HUES48 (cell line): ENCODE measurements at regions not wholly inside any gene's neighbourhood (a gene's known extent, or its start where the extent isn't known, plus 50 kb on each side); places are given as distances from the start of the nearest gene placed in this dataset.
"Not testable (repeated sequence)": the region's sequence is repeated elsewhere in the genome, so short reads cannot be mapped to it uniquely, and the experiment has no call there.

Experiments used
- H3K27ac ChIP-seq: one replicate; pipeline ENCODE4 v1.7.0; 2013; ENCODE audit warnings: low read depth, low read length, inconsistent platforms
- H3K27me3 ChIP-seq: 2 replicates; pipeline ENCODE4 v1.6.1; 2013; ENCODE audit warnings: mild to moderate bottlenecking, low read length; ENCODE audit not compliant: control insufficient read depth, insufficient read depth
- H3K36me3 ChIP-seq: 2 replicates; pipeline ENCODE4 v1.6.1; 2013; ENCODE audit warnings: low read length; ENCODE audit not compliant: control insufficient read depth, insufficient read depth
- H3K4me1 ChIP-seq: 2 replicates; pipeline ENCODE4 v1.6.1; 2013; ENCODE audit warnings: mild to moderate bottlenecking, low read length; ENCODE audit not compliant: control insufficient read depth, insufficient read depth
- H3K4me3 ChIP-seq: 2 replicates; pipeline ENCODE4 v1.5.1; 2013; ENCODE audit warnings: mild to moderate bottlenecking, low read depth, low read length
- H3K9ac ChIP-seq: 2 replicates; pipeline ENCODE4 v1.6.1; 2013; ENCODE audit warnings: mild to moderate bottlenecking, low read depth, low read length, moderate library complexity
- H3K9me3 ChIP-seq: 2 replicates; pipeline ENCODE4 v1.6.1; 2013; ENCODE audit warnings: low read length; ENCODE audit not compliant: control insufficient read depth, insufficient read depth

DNA sequence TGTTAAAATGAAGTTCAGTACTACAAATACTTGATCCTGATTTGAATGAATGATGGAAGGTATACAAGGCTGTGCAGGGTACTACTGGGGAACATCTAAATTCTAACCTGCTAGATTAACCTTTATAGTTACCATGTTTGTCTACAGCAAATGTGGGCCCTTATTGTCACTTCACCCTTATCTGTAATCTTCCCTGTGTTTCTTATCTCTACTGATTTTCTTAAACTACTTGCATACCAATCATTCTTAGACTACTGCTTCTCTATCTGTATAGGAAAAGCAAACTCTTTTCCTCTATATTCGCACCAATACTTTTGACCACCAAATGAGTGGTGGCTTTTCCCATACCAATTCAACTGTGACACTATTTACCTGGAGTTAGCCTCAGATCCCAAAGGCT is 210.7 kb downstream of the HINT1 start:
- Histone ChIP-seq H3K9me3 (no peaks in the 10 kb centered on the region), H3K27ac (no peak overlapping the region)

DNA sequence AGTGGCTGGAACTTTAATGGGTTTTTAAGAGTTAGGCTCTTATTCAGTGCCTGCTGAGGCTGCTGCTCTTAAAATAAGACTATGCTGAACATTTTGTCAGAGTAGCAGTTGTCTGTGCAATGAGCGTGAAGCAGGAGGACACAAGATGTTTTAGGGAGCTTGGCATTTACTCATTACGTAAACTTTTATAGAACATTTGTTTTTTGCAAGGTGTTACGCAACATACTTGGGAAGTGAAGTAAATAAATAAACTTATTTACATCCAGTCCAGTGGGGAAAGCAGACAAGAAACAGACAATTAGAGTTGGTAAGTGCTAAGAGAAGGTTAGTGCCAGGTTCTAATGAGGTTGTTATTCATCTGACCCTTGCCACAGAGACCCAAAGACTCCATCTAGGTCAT is 226.0 kb downstream of the HINT1 start:
- Histone ChIP-seq H3K4me1 (peaks cover 7% of the 10 kb centered on the region; the same call in 1 of the 2 replicates), H3K9ac (no peak overlapping the region), H3K27me3 (no peaks in the 10 kb centered on the region)

More for the DNA sequence above, 210.7 kb downstream of the HINT1 start:
- no peak overlapping the region for H3K9ac ChIP-seq
- H3K4me3 ChIP-seq: no peak overlapping the region
- no peaks in the 10 kb centered on the region for H3K27me3 ChIP-seq
- H3K4me1 ChIP-seq: 0 out of 2 replicates have a peak, but pooled peaks cover 5% of the 10 kb centered on the region
- no peaks in the 10 kb centered on the region for H3K36me3 ChIP-seq

GRCh38 chr5:130937046-130937445 is 228.0 kb downstream of the HINT1 start:
- Histone ChIP-seq H3K4me1 (peaks cover 7% of the 10 kb centered on the region; the same call in 1 of the 2 replicates), H3K4me3 (no peak overlapping the region), H3K27ac (no peak overlapping the region), H3K9me3 (no peaks in the 10 kb centered on the region), H3K9ac (no peak overlapping the region), H3K27me3 (no peaks in the 10 kb centered on the region), H3K36me3 (no peaks in the 10 kb centered on the region)

More for the DNA sequence above, 226.0 kb downstream of the HINT1 start:
- no peaks in the 10 kb centered on the region for H3K9me3 ChIP-seq
- H3K4me3 ChIP-seq: no peak overlapping the region
- H3K27ac ChIP-seq: no peak overlapping the region
- no peaks in the 10 kb centered on the region for H3K36me3 ChIP-seq

- H3K36me3 ChIP-seq: no peaks in the 10 kb centered on the region
- H3K9me3 ChIP-seq: no peaks in the 10 kb centered on the region
- H3K4me1 ChIP-seq: no peaks in the 10 kb centered on the region
- no peak overlapping the region for H3K4me3 ChIP-seq
- no peak overlapping the region for H3K9ac ChIP-seq
- H3K27ac ChIP-seq: no peak overlapping the region
- H3K27me3 ChIP-seq: no peaks in the 10 kb centered on the region
Observed at GRCh38 chr5:130923543-130924124, 241.4 kb downstream of the HINT1 start.

- H3K36me3 ChIP-seq: no peaks in the 10 kb centered on the region
- no peaks in the 10 kb centered on the region for H3K9me3 ChIP-seq
- H3K4me3 ChIP-seq: no peak overlapping the region
- peaks cover 9% of the 10 kb centered on the region; the same call in 1 of the 2 replicates for H3K4me1 ChIP-seq
- H3K9ac ChIP-seq: no peak overlapping the region
- no peak overlapping the region for H3K27ac ChIP-seq
- H3K27me3 ChIP-seq: no peaks in the 10 kb centered on the region
Observed at GRCh38 chr5:130912088-130912487, 253.0 kb downstream of the HINT1 start.

DNA sequence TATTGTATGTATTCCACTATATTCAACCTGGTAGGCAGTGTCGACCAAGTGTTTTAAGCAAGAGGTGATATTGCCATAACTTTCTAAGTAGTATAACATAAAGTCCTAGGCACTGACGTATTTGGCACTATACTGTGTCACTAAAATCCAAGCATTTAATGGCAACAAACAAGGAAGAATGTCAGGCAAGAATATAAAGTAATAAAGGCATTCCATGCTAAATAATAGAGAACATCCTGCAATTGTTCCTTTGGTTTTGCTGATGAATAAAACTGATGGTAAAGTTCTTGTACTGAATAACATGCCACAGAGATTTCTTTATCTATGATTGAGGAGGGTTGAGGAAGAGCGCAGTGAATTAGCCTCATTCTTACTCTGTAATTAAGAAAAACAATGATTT is 256.9 kb downstream of the HINT1 start:
- H3K27me3 ChIP-seq: no peaks in the 10 kb centered on the region
- H3K27ac ChIP-seq: no peak overlapping the region
- no peak overlapping the region for H3K9ac ChIP-seq
- no peaks in the 10 kb centered on the region for H3K36me3 ChIP-seq
- H3K4me3 ChIP-seq: no peak overlapping the region
- no peaks in the 10 kb centered on the region for H3K9me3 ChIP-seq
- H3K4me1 ChIP-seq: peaks cover 9% of the 10 kb centered on the region; the same call in 1 of the 2 replicates

GRCh38 chr5:130897537-130898195 is 267.4 kb downstream of the HINT1 start:
- H3K4me3 ChIP-seq: peak overlapping the region; percentile 43
- not testable (repeated sequence) for H3K27me3 ChIP-seq, H3K4me1 ChIP-seq, H3K36me3 ChIP-seq, H3K27ac ChIP-seq, H3K9ac ChIP-seq, H3K9me3 ChIP-seq

DNA sequence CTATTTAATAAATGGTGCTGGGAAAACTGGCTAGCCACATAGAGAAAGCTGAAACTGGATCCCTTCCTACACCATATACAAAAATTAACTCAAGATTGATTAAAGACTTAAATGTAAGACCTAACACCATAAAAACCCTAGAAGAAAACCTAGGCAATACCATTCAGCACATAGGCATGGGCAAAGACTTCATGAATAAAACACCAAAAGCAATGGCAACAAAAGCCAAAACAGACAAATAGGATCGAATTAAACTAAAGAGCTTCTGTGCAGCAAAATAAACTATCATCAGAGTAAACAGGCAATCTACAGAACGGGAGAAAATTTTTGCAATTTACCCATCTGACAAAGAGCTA is 267.9 kb downstream of the HINT1 start:
- H3K9ac ChIP-seq, H3K27ac ChIP-seq: not testable (repeated sequence)
- peak overlapping the region; percentile 43; the same call in 1 of the 2 replicates for H3K4me3 ChIP-seq

GRCh38 chr5:130896636-130897035 is 268.4 kb downstream of the HINT1 start:
- H3K4me1 ChIP-seq: no peaks in the 10 kb centered on the region
- H3K9me3 ChIP-seq: no peaks in the 10 kb centered on the region
- H3K9ac ChIP-seq: no peak overlapping the region
- H3K27ac ChIP-seq: no peak overlapping the region
- H3K4me3 ChIP-seq: no peak overlapping the region
- H3K36me3 ChIP-seq: no peaks in the 10 kb centered on the region
- H3K27me3 ChIP-seq: no peaks in the 10 kb centered on the region

More for the DNA sequence above, 267.9 kb downstream of the HINT1 start:
- not testable (repeated sequence) for H3K4me1 ChIP-seq, H3K36me3 ChIP-seq, H3K9me3 ChIP-seq, H3K27me3 ChIP-seq

DNA sequence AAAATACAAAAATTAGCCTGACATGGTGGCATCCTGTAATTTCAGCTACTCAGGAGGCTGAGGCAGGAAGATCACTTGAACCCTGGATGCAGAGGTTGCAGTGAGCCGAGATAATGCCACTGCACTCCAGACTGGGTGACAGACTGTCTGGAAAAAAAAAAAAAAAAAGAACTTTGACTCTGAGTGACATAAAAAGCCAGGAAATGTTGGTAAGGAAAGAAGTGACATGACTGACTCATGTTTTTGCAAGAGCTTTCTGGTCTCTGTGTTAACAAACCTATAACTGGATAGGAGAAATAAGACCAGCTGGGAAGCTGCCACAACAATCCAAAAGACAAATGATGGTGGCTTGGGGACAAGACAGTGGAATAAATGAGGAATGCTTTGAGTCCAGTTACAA is 272.1 kb downstream of the HINT1 start:
- Histone ChIP-seq H3K27me3 (no peaks in the 10 kb centered on the region), H3K36me3 (no peaks in the 10 kb centered on the region), H3K4me1 (no peaks in the 10 kb centered on the region), H3K4me3 (no peak overlapping the region), H3K9me3 (no peaks in the 10 kb centered on the region), H3K27ac (no peak overlapping the region), H3K9ac (no peak overlapping the region)

DNA sequence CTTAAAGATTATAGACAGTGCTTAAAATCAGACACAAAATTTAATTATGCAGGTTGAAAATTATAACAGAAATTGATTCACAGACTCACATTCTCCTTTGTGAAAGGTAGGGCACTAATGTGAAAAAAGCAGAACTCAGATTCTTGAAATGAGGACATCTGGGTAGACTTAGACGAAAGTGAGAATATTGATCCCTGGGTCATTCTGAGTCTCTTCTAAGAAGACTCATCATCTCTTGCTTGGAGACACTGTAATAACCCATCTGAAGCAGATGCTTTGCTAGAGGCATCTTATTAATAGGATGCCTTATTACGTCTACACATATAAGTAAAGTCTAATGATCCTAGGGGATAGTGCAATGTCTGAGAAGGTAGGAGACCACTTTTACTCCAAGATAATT is 274.4 kb downstream of the HINT1 start:
- Histone ChIP-seq H3K27ac (no peak overlapping the region), H3K9ac (no peak overlapping the region), H3K4me1 (no peaks in the 10 kb centered on the region), H3K9me3 (no peaks in the 10 kb centered on the region), H3K36me3 (no peaks in the 10 kb centered on the region), H3K27me3 (no peaks in the 10 kb centered on the region), H3K4me3 (no peak overlapping the region)
